Neural progenitor cell (in vitro differentiated cells): ENCODE measurements at regions not wholly inside any gene's neighbourhood (a gene's known extent, or its start where the extent isn't known, plus 50 kb on each side); places are given as distances from the start of the nearest gene placed in this dataset.

Experiments
- DNase-seq: peaks from one replicate; pipeline ENCODE4 v3.0.0-alpha.2; 2016; ENCODE audit warnings: low spot score
- H2AFZ ChIP-seq: fragments of 200-600 bp; sonication (generic); replicated peaks from 2 replicates; pipeline ENCODE4 v1.6.1; 2016; ENCODE audit warnings: antibody characterized with exemption
- H3F3A ChIP-seq: fragments of 200-600 bp; sonication (generic); 2 replicates; pipeline ENCODE4 v1.6.1; 2016; ENCODE audit warnings: antibody characterized with exemption, low read depth
- H3K27ac ChIP-seq: fragments of 200-600 bp; sonication (generic); 2 replicates; pipeline ENCODE4 v1.5.1; 2016; ENCODE audit warnings: mild to moderate bottlenecking
- H3K27me3 ChIP-seq: fragments of 200-600 bp; sonication (generic); 2 replicates; pipeline ENCODE4 v1.6.1; 2016; ENCODE audit warnings: mild to moderate bottlenecking, moderate library complexity
- H3K36me3 ChIP-seq: fragments of 200-600 bp; sonication (generic); 2 replicates; pipeline ENCODE4 v1.5.1; 2016
- H3K4me1 ChIP-seq: fragments of 200-600 bp; sonication (generic); 2 replicates; pipeline ENCODE4 v1.6.1; 2016; ENCODE audit warnings: mixed run types
- H3K4me2 ChIP-seq: fragments of 200-600 bp; sonication (generic); 2 replicates; pipeline ENCODE4 v1.6.1; 2016
- H3K4me3 ChIP-seq: fragments of 200-600 bp; sonication (generic); 2 replicates; pipeline ENCODE4 v1.5.1; 2016
- H3K79me2 ChIP-seq: fragments of 200-600 bp; sonication (generic); 2 replicates; pipeline ENCODE4 v1.6.1; 2016; ENCODE audit warnings: low read depth
- H3K9ac ChIP-seq: fragments of 200-600 bp; sonication (generic); 2 replicates; pipeline ENCODE4 v1.6.1; 2016
- H3K9me3 ChIP-seq: fragments of 200-600 bp; sonication (generic); 2 replicates; pipeline ENCODE4 v1.5.1; 2016; ENCODE audit warnings: low read depth
- H4K20me1 ChIP-seq: fragments of 200-600 bp; sonication (generic); 2 replicates; pipeline ENCODE4 v1.6.1; 2016; ENCODE audit warnings: low read depth
- H3K27ac Mint-ChIP-seq: 3 replicates; pipeline ENCODE4 v1.8.0; 2021; ENCODE audit warnings: mixed read lengths
- H3K27me3 Mint-ChIP-seq: 2 replicates; pipeline ENCODE4 v1.8.0; 2022; ENCODE audit warnings: low read depth, mild to moderate bottlenecking, inconsistent platforms, moderate library complexity, mixed read lengths; ENCODE audit not compliant: insufficient read depth
- H3K36me3 Mint-ChIP-seq: 3 replicates; pipeline ENCODE4 v1.8.0; 2021; ENCODE audit warnings: mixed read lengths
- H3K4me1 Mint-ChIP-seq: 3 replicates; pipeline ENCODE4 v1.8.0; 2021; ENCODE audit warnings: mixed read lengths
- H3K4me3 Mint-ChIP-seq: 3 replicates; pipeline ENCODE4 v1.8.0; 2021; ENCODE audit warnings: mild to moderate bottlenecking, moderate library complexity, mixed read lengths
- H3K9me3 Mint-ChIP-seq: 3 replicates; pipeline ENCODE4 v1.8.0; 2020; ENCODE audit warnings: mixed read lengths
- EZH2 ChIP-seq: fragments of 200-600 bp; sonication (generic); IDR thresholded peaks from 2 replicates; pipeline ENCODE4 v1.6.1; 2017; ENCODE audit warnings: antibody characterized with exemption, mild to moderate bottlenecking, moderate library complexity
- EZH2phosphoT487 ChIP-seq: fragments of 200-600 bp; sonication (generic); IDR thresholded peaks from 2 replicates; pipeline ENCODE4 v1.6.1; 2017; ENCODE audit warnings: antibody characterized with exemption
- TF ChIP-seq, protein P1 (sequence below): fragments of 200-600 bp; sonication (generic); IDR thresholded peaks from 2 replicates; pipeline ENCODE4 v1.5.1; 2017; ENCODE audit warnings: antibody characterized with exemption, mild to moderate bottlenecking

DNA sequence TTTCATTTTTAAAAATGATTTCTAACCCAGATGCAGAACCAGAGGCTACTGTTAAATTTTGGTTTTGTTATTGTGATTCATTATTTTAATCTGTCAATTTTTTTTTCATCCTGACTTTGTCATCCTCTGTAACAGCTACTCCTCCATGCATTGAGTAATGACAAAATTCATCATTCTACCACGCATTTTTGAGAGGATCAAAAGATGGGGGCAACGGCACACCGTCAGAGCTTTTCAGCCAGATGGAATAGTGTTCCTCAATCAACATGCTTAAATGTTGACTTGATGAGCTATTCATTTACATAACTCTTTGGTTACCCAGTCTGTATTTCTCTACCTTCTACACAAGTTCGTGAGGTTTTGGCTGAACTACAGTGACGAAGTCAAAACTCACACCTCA is 486.3 kb downstream of the EFNB2 start:
- H3K36me3 Mint-ChIP-seq: no peaks in the 10 kb centered on the region
- Histone ChIP-seq H3K4me2 (no peak overlapping the region), H3K4me1 (no peaks in the 10 kb centered on the region), H3K36me3 (no peaks in the 10 kb centered on the region), H3K27me3 (no peaks in the 10 kb centered on the region), H3F3A (no peaks in the 10 kb centered on the region), H3K9me3 (no peaks in the 10 kb centered on the region), H3K27ac (no peak overlapping the region), H2AFZ (no peak overlapping the region), H3K79me2 (no peaks in the 10 kb centered on the region), H4K20me1 (no peaks in the 10 kb centered on the region), H3K9ac (no peak overlapping the region), H3K4me3 (no peak overlapping the region)
- peaks cover 14% of the 10 kb centered on the region for H3K4me1 Mint-ChIP-seq
- no peak overlapping the region for H3K4me3 Mint-ChIP-seq
- peaks cover 4% of the 10 kb centered on the region for H3K9me3 Mint-ChIP-seq
- no peak overlapping the region for H3K27ac Mint-ChIP-seq
- no peak for DNase-seq
- no peak for TF ChIP-seq EZH2
- TF ChIP-seq, protein P1, sequence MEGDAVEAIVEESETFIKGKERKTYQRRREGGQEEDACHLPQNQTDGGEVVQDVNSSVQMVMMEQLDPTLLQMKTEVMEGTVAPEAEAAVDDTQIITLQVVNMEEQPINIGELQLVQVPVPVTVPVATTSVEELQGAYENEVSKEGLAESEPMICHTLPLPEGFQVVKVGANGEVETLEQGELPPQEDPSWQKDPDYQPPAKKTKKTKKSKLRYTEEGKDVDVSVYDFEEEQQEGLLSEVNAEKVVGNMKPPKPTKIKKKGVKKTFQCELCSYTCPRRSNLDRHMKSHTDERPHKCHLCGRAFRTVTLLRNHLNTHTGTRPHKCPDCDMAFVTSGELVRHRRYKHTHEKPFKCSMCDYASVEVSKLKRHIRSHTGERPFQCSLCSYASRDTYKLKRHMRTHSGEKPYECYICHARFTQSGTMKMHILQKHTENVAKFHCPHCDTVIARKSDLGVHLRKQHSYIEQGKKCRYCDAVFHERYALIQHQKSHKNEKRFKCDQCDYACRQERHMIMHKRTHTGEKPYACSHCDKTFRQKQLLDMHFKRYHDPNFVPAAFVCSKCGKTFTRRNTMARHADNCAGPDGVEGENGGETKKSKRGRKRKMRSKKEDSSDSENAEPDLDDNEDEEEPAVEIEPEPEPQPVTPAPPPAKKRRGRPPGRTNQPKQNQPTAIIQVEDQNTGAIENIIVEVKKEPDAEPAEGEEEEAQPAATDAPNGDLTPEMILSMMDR: no peak
- no peak for TF ChIP-seq EZH2phosphoT487
- no peaks in the 10 kb centered on the region for H3K27me3 Mint-ChIP-seq

DNA sequence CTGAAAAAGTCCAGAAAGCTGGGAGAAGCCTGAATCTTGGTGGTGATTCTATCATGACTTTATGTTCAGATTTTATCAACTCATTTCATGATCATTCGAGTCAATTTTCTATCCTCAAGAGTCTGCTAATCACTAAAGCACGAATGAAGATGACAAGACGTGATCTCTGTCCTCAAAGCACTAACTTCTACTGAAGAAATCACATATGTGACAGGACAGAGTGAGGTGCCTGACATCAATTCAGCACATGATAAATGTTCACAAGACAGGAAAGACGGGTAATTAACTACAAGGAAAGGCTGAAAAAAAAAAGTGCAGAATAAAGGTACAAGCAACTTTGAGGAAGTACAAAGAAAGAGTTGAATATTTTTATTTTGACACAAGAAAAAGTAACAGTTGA is 487.1 kb downstream of the EFNB2 start:
- Mint-ChIP-seq H3K4me1 (peaks cover 21% of the 10 kb centered on the region), H3K36me3 (no peaks in the 10 kb centered on the region), H3K9me3 (peaks cover 4% of the 10 kb centered on the region), H3K4me3 (no peak overlapping the region), H3K27me3 (no peaks in the 10 kb centered on the region), H3K27ac (no peak overlapping the region)
- Histone ChIP-seq H4K20me1 (no peaks in the 10 kb centered on the region), H3K79me2 (no peaks in the 10 kb centered on the region), H3K27me3 (no peaks in the 10 kb centered on the region), H3K4me2 (no peak overlapping the region), H3F3A (no peaks in the 10 kb centered on the region), H3K4me3 (no peak overlapping the region), H3K9me3 (no peaks in the 10 kb centered on the region), H3K27ac (no peak overlapping the region), H3K4me1 (no peaks in the 10 kb centered on the region), H3K36me3 (no peaks in the 10 kb centered on the region), H2AFZ (no peak overlapping the region), H3K9ac (no peak overlapping the region)
- TF ChIP-seq EZH2phosphoT487: no peak
- TF ChIP-seq, protein P1: no peak
- no peak for TF ChIP-seq EZH2
- no peak for DNase-seq

DNA sequence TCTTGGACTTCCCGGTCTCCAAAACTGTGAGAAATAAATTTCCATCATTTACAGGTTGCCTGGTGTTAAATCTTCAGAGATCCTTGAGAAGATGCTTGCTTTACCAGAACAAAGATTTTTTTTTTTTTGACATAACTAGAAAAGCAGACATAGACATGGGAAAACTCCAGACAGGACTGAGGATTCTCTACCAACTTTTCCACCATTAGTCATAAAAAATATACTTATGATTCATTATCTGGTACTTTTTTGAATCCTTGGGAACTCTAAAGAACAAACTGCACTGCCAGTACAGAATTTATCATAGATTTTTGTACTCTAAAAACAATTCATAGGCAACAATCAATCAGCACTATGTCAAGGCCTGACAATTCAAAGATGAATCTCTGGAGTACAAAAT is 487.6 kb downstream of the EFNB2 start:
- H3K36me3 ChIP-seq: no peaks in the 10 kb centered on the region
- no peaks in the 10 kb centered on the region for H3K79me2 ChIP-seq
- H3K27ac Mint-ChIP-seq: no peak overlapping the region
- no peak overlapping the region for H3K4me3 Mint-ChIP-seq
- no peak overlapping the region for H3K9ac ChIP-seq
- no peak overlapping the region for H3K4me3 ChIP-seq
- H3F3A ChIP-seq: no peaks in the 10 kb centered on the region
- no peaks in the 10 kb centered on the region for H3K9me3 ChIP-seq
- H3K4me2 ChIP-seq: no peak overlapping the region
- no peaks in the 10 kb centered on the region for H3K27me3 Mint-ChIP-seq
- H3K27ac ChIP-seq: no peak overlapping the region
- DNase-seq: no peak
- TF ChIP-seq, protein P1: no peak
- TF ChIP-seq EZH2: no peak
- H3K27me3 ChIP-seq: no peaks in the 10 kb centered on the region
- no peaks in the 10 kb centered on the region for H4K20me1 ChIP-seq
- H3K4me1 ChIP-seq: no peaks in the 10 kb centered on the region
- peaks cover 21% of the 10 kb centered on the region for H3K4me1 Mint-ChIP-seq
- no peaks in the 10 kb centered on the region for H3K36me3 Mint-ChIP-seq
- H2AFZ ChIP-seq: no peak overlapping the region
- H3K9me3 Mint-ChIP-seq: peaks cover 4% of the 10 kb centered on the region
